Panc1 (cell line): ENCODE measurements at regions not wholly inside any gene's neighbourhood (a gene's known extent, or its start where the extent isn't known, plus 50 kb on each side); places are given as distances from the start of the nearest gene placed in this dataset.

Experiments used
- ATAC-seq: fragments of 200-7000 bp; cut with Tn5 transposase; 2 replicates; pipeline ENCODE4 v1.9.1; 2020; ENCODE audit warnings: mild to moderate bottlenecking, moderate library complexity
- BruUV-seq: library from RNA; stranded (reverse); fragments of 400-500 nt; replicated peaks from 2 replicates; lab custom pipeline; 2021; lab: Mats Ljungman, UMichigan
- CTCF ChIA-PET: fragments of 300-600 bp; sonication (Branson Sonifier 250); formaldehyde crosslinking; loops from one replicate; lab custom pipeline; 2022; ENCODE audit warnings: antibody characterized with exemption; lab: Charles Lee
- POLR2A ChIA-PET: fragments of 300-600 bp; sonication (Branson Sonifier 250); formaldehyde crosslinking; loops from one replicate; lab custom pipeline; 2022; ENCODE audit warnings: antibody characterized with exemption; lab: Charles Lee
- DNase-seq: peaks from one replicate; pipeline ENCODE4 v3.0.0-alpha.2; 2010; ENCODE audit warnings: low read depth, low spot score
- H3K27ac ChIP-seq: 2 replicates; pipeline ENCODE4 v1.5.1; 2011; ENCODE audit warnings: mild to moderate bottlenecking, low read length, inconsistent platforms
- H3K27me3 ChIP-seq: fragments of 200-500 bp; sonication (Bioruptor generic); 2 replicates; pipeline ENCODE4 v1.6.0; 2014; ENCODE audit warnings: low read length, inconsistent platforms; ENCODE audit not compliant: control insufficient read depth, insufficient read depth
- H3K36me3 ChIP-seq: fragments of 200-500 bp; sonication (Bioruptor generic); 2 replicates; pipeline ENCODE4 v1.5.1; 2014; ENCODE audit warnings: inconsistent platforms, mild to moderate bottlenecking, low read length, moderate library complexity; ENCODE audit not compliant: control insufficient read depth, insufficient read depth
- H3K4me1 ChIP-seq: 2 replicates; pipeline ENCODE4 v1.5.1; 2011; ENCODE audit warnings: inconsistent platforms, mild to moderate bottlenecking, low read length, moderate library complexity; ENCODE audit not compliant: control insufficient read depth, insufficient read depth
- H3K4me3 ChIP-seq, 2 experiments: 2 replicates each; pipeline ENCODE4 v1.5.1; 2011 to 2012; ENCODE audit warnings: low read depth in 2 of 2, low read length in 2 of 2, mild to moderate bottlenecking in 2 of 2, inconsistent platforms in 1 of 2, moderate library complexity in 1 of 2
- H3K9me3 ChIP-seq: fragments of 200-500 bp; sonication (Bioruptor generic); 2 replicates; pipeline ENCODE4 v1.5.1; 2014; ENCODE audit warnings: low read depth, mild to moderate bottlenecking, inconsistent platforms, low read length, moderate library complexity; ENCODE audit not compliant: control insufficient read depth, insufficient read depth
- CTCF ChIP-seq: fragments of 450-650 bp; IDR thresholded peaks from 2 replicates; pipeline ENCODE4 v1.5.1; 2017; ENCODE audit warnings: mild to moderate bottlenecking
- POLR2AphosphoS5 ChIP-seq: IDR thresholded peaks from 2 replicates; pipeline ENCODE4 v1.6.1; 2012; ENCODE audit warnings: mild to moderate bottlenecking, low read depth, low read length, moderate library complexity
- SIN3A ChIP-seq: IDR thresholded peaks from 2 replicates; pipeline ENCODE4 v1.6.1; 2012; ENCODE audit warnings: low read depth, mild to moderate bottlenecking, low read length, moderate library complexity, borderline replicate concordance; ENCODE audit not compliant: insufficient read depth
- TCF7L2 ChIP-seq: IDR thresholded peaks from 2 replicates; pipeline ENCODE4 v1.6.1; 2011; ENCODE audit warnings: mild to moderate bottlenecking, low read depth, low read length, inconsistent platforms
- in situ Hi-C: cut with HindIII; loops from 2 replicates; pipeline ENCODE4 v1.10.0; 2016; ENCODE audit warnings: low sequenced_read_pairs, low pct_unique_long_range_greater_than_20kb
- intact Hi-C: fragments of 100-400 bp; cut with micrococcal nuclease; formaldehyde crosslinking; loops from one replicate; pipeline ENCODE4 v1.10.0; 2022; ENCODE audit not compliant: unreplicated experiment
- TF ChIP-seq, protein P1 (sequence below), 2 experiments: IDR thresholded peaks; 2 replicates each; pipeline ENCODE4 v1.6.1; 2011 to 2012; ENCODE audit warnings: low read depth in 2 of 2, control low read depth in 1 of 2, low read length in 1 of 2, mild to moderate bottlenecking in 1 of 2, moderate library complexity in 1 of 2; ENCODE audit not compliant: insufficient read depth in 1 of 2

DNA sequence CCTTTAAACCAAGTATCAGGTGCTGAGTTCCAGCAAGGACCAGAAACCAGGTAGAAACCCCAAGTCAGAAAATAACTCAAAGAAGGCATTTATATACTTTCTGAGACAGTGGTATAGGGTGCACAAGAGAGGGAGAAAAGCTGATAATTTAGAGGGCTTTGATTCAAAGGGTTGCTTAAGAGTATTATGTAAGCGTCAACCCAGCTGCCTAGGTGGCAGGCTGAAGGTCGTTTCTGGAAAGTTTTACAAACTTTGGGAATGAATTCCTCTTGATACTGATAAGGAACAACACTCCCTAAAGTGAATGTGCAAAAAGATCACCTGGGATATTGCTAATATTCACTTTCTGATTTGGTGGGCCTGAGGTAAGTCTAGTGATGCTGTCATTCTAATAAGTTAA, 800.7 kb downstream of the MAFB start:
- H3K4me3 ChIP-seq = no peak overlapping the region
- no TSS peak for BruUV-seq
- no peak overlapping the region for H3K27ac ChIP-seq
- no peaks in the 10 kb centered on the region for H3K36me3 ChIP-seq
- ATAC-seq = no peak
- TF ChIP-seq SIN3A (no peak), CTCF (no peak), TCF7L2 (no peak), POLR2AphosphoS5 (no peak)
- TF ChIP-seq, protein P1, sequence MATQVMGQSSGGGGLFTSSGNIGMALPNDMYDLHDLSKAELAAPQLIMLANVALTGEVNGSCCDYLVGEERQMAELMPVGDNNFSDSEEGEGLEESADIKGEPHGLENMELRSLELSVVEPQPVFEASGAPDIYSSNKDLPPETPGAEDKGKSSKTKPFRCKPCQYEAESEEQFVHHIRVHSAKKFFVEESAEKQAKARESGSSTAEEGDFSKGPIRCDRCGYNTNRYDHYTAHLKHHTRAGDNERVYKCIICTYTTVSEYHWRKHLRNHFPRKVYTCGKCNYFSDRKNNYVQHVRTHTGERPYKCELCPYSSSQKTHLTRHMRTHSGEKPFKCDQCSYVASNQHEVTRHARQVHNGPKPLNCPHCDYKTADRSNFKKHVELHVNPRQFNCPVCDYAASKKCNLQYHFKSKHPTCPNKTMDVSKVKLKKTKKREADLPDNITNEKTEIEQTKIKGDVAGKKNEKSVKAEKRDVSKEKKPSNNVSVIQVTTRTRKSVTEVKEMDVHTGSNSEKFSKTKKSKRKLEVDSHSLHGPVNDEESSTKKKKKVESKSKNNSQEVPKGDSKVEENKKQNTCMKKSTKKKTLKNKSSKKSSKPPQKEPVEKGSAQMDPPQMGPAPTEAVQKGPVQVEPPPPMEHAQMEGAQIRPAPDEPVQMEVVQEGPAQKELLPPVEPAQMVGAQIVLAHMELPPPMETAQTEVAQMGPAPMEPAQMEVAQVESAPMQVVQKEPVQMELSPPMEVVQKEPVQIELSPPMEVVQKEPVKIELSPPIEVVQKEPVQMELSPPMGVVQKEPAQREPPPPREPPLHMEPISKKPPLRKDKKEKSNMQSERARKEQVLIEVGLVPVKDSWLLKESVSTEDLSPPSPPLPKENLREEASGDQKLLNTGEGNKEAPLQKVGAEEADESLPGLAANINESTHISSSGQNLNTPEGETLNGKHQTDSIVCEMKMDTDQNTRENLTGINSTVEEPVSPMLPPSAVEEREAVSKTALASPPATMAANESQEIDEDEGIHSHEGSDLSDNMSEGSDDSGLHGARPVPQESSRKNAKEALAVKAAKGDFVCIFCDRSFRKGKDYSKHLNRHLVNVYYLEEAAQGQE (IDR thresholded peaks at IDR 0.05; ENCODE audit: insufficient read depth in 1 of 2, low read depth in 2 of 2, low read length in 1 of 2) = no peak
- ChIA-PET CTCF (no interaction called here), POLR2A (no interaction called here)
- DNase-seq = no peak
- H3K4me1 ChIP-seq = no peaks in the 10 kb centered on the region
- intact Hi-C loops = no loop called here
- H3K27me3 ChIP-seq = no peaks in the 10 kb centered on the region
- in situ Hi-C loops = no loop called here
- no peaks in the 10 kb centered on the region for H3K9me3 ChIP-seq

DNA sequence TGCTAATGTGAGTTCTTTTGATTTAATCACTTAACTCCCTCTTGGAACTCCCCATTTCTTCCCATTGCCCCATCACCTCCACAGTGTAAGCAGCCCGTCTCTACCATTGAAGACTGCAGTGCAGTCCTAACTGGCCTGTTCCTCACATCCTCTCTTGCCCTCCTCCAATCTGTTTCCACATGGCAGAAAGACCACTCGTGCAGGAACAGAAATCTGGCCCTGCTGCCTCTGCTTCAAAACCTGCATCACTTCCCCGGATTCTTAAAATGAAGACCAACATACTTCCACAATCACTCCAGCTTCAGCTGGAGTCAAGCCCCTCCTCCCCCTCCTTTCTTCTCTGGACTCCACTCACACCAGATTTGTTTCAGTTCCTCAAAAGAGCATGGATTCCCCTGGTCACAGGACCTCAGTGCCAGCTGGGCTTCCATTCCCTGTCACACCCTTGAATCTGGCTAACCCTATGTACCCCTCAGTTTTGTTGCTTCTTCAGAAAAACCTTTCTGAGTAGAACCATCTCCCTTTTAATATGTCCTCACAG, 802.3 kb downstream of the MAFB start:
- POLR2A ChIA-PET = no interaction called here
- intact Hi-C loops = no loop called here
- CTCF ChIA-PET = no interaction called here

More for the DNA sequence above, 802.3 kb downstream of the MAFB start:
- in situ Hi-C loops = no loop called here
- TF ChIP-seq, protein P1 (IDR thresholded peaks at IDR 0.05; ENCODE audit: insufficient read depth in 1 of 2, low read depth in 2 of 2, low read length in 1 of 2) = no peak
- TF ChIP-seq CTCF (no peak), SIN3A (no peak), POLR2AphosphoS5 (no peak), TCF7L2 (no peak)
- Histone ChIP-seq H3K36me3 (no peaks in the 10 kb centered on the region), H3K27ac (no peak overlapping the region), H3K9me3 (no peaks in the 10 kb centered on the region), H3K4me3 (no peak overlapping the region), H3K4me1 (no peaks in the 10 kb centered on the region), H3K27me3 (no peaks in the 10 kb centered on the region)
- BruUV-seq = no TSS peak
- no peak for DNase-seq
- ATAC-seq = no peak
